ENCODE measurements at regions not wholly inside any gene's neighbourhood (a gene's known extent, or its start where the extent isn't known, plus 50 kb on each side); places are given as distances from the start of the nearest gene placed in this dataset.

DNA sequence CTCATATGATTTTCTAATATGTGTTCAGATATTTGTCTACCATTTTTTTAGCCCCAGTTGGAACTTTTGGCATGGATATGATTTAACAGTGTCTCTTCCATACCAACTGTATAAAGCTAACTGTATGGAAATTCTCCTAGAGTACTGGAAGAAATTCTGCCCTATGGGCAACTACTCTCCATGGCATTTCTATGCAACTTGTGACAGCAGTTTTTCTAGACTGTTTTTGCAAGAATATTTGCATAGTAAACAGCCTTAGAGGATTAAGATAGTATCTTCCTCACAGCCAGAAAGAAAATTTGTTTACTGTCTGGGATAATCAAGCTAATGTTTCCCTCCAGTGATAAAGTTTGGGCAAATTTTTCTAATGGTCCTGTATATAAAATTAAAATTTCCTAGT, 119.9 kb upstream of the PCDH17 start:
- DNase-seq: no peak
- ATAC-seq: no peak

GRCh38 chr13:57527114-57527735, 104.3 kb upstream of the PCDH17 start:
- peaks cover 0 to 16% of the 10 kb centered on the region in 2 donors for H3K9me3 ChIP-seq
- no peaks in the 10 kb centered on the region for H3K4me1 ChIP-seq
- no peak for ATAC-seq
- no peaks in the 10 kb centered on the region for H3K36me3 ChIP-seq
- intact Hi-C loops (cut with DNase I): no loop called here
- TF ChIP-seq, protein P1, sequence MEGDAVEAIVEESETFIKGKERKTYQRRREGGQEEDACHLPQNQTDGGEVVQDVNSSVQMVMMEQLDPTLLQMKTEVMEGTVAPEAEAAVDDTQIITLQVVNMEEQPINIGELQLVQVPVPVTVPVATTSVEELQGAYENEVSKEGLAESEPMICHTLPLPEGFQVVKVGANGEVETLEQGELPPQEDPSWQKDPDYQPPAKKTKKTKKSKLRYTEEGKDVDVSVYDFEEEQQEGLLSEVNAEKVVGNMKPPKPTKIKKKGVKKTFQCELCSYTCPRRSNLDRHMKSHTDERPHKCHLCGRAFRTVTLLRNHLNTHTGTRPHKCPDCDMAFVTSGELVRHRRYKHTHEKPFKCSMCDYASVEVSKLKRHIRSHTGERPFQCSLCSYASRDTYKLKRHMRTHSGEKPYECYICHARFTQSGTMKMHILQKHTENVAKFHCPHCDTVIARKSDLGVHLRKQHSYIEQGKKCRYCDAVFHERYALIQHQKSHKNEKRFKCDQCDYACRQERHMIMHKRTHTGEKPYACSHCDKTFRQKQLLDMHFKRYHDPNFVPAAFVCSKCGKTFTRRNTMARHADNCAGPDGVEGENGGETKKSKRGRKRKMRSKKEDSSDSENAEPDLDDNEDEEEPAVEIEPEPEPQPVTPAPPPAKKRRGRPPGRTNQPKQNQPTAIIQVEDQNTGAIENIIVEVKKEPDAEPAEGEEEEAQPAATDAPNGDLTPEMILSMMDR (IDR thresholded peaks at IDR 0.05): no peak
- DNase-seq: no peak
- H3K27ac ChIP-seq: no peak overlapping the region
- H3K4me3 ChIP-seq: no peak overlapping the region
- no peaks in the 10 kb centered on the region for H3K27me3 ChIP-seq

More for the DNA sequence above, 119.9 kb upstream of the PCDH17 start:
- intact Hi-C loops (cut with DNase I): no loop called here
- Histone ChIP-seq H3K27ac (no peak overlapping the region), H3K9me3 (peaks cover 0 to under 1% of the 10 kb centered on the region in 2 donors), H3K36me3 (no peaks in the 10 kb centered on the region), H3K4me1 (no peaks in the 10 kb centered on the region), H3K4me3 (no peak overlapping the region), H3K27me3 (no peaks in the 10 kb centered on the region)
- TF ChIP-seq, protein P1 (IDR thresholded peaks at IDR 0.05): no peak

GRCh38 chr13:57531256-57531655, 100.3 kb upstream of the PCDH17 start:
- peaks cover 0 to 22% of the 10 kb centered on the region in 2 donors for H3K9me3 ChIP-seq
- ATAC-seq: no peak
- no peaks in the 10 kb centered on the region for H3K27me3 ChIP-seq
- intact Hi-C loops (cut with DNase I): no loop called here
- H3K27ac ChIP-seq: no peak overlapping the region
- H3K36me3 ChIP-seq: no peaks in the 10 kb centered on the region
- no peak overlapping the region for H3K4me3 ChIP-seq
- no peaks in the 10 kb centered on the region for H3K4me1 ChIP-seq
- no peak for DNase-seq
- TF ChIP-seq, protein P1 (IDR thresholded peaks at IDR 0.05): no peak

DNA sequence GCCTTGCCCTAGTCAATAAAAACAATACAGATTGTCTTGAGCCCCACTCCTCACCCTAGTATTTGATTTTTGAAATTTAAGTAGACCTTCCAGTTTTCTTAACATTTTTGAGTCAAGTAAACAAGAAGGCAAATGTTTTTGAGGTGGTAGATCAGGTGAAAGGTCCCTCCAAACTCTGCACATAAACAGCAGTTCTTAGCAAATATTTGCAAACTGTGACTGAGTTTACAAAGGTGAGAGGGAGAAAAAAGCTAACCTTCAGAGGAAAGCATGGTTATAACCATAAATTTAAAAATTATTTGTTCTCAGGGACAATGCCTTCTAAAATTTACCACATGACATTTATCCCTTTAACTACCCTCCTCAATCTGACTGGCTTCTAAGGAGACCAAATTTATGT, 84.6 kb upstream of the PCDH17 start:
- H3K4me3 ChIP-seq: no peak overlapping the region
- no peak overlapping the region for H3K27ac ChIP-seq
- TF ChIP-seq, protein P1 (IDR thresholded peaks at IDR 0.05): no peak
- no peaks in the 10 kb centered on the region for H3K36me3 ChIP-seq
- DNase-seq (no peak), ATAC-seq (no peak)
- H3K9me3 ChIP-seq: no peaks in the 10 kb centered on the region
- intact Hi-C loops (cut with DNase I): no loop called here
- no peaks in the 10 kb centered on the region for H3K4me1 ChIP-seq
- H3K27me3 ChIP-seq: no peaks in the 10 kb centered on the region

DNA sequence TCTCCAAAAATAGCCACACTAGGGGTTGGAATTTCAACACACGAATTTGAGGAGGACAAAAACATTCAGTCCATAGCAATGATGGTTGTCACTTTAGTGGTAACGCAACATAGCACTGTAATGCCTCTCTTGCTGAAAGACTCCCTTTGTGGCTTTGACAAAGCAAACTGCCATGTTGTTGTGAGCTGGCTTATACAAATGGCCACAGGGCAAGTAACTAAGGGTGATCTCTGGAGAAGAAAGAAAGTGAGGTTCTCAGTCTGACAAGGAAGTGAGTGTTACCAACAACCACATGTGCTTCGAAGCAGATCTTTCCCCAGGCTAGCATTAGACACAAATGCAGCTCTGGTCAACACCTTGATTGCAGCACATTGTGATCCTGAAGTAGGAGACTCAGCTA, 79.1 kb upstream of the PCDH17 start:
- TF ChIP-seq, protein P1 (IDR thresholded peaks at IDR 0.05): no peak
- no peak overlapping the region for H3K4me3 ChIP-seq
- H3K27ac ChIP-seq: no peak overlapping the region
- H3K36me3 ChIP-seq: no peaks in the 10 kb centered on the region
- H3K4me1 ChIP-seq: no peaks in the 10 kb centered on the region
- no peaks in the 10 kb centered on the region for H3K27me3 ChIP-seq
- ATAC-seq (no peak), DNase-seq (no peak)
- H3K9me3 ChIP-seq: peaks cover 0 to 13% of the 10 kb centered on the region in 2 donors
- intact Hi-C loops (cut with DNase I): no loop called here

Data from left lung (tissue), 4 donors.